ENCODE measurements at regions not wholly inside any gene's neighbourhood (a gene's known extent, or its start where the extent isn't known, plus 50 kb on each side); places are given as distances from the start of the nearest gene placed in this dataset.

- TF ChIP-seq ZNF292 (CRISPR knock-in tag; IDR thresholded peaks at IDR 0.05; ENCODE audit: borderline replicate concordance, low read depth) (no peak), ZBTB25 (CRISPR knock-in tag; IDR thresholded peaks at IDR 0.05) (no peak), CBX5 (CRISPR knock-in tag; IDR thresholded peaks at IDR 0.05; ENCODE audit: borderline replicate concordance) (no peak), NR1H2 (CRISPR knock-in tag; IDR thresholded peaks at IDR 0.05; ENCODE audit: borderline replicate concordance, low read depth) (no peak)
Observed at GRCh38 chr22:22812031-22812905, 75.3 kb upstream of the IGLL5 start (continued).

GRCh38 chr22:22813126-22814075 is 74.2 kb upstream of the IGLL5 start:
- TF ChIP-seq ZNF678 (CRISPR knock-in tag; IDR thresholded peaks at IDR 0.05), result no peak
- TF ChIP-seq ELF4 (CRISPR knock-in tag; IDR thresholded peaks at IDR 0.05; ENCODE audit: borderline replicate concordance), result no peak
- TF ChIP-seq ZNF652 (CRISPR knock-in tag; IDR thresholded peaks at IDR 0.05; ENCODE audit: borderline replicate concordance, low read depth), result no peak
- TF ChIP-seq ATF7 (IDR thresholded peaks at IDR 0.05), result no peak
- no peak for TF ChIP-seq ATF7 (CRISPR knock-in tag; IDR thresholded peaks at IDR 0.05)
- no peak for TF ChIP-seq ETV5 (CRISPR knock-in tag; IDR thresholded peaks at IDR 0.05; ENCODE audit: borderline replicate concordance)
- TF ChIP-seq ARID3A (IDR thresholded peaks at IDR 0.05; ENCODE audit: low read depth, low read length), result no peak
- TF ChIP-seq ZNF362 (CRISPR knock-in tag; IDR thresholded peaks at IDR 0.05; ENCODE audit: borderline replicate concordance), result no peak
- TF ChIP-seq HNF4A (CRISPR knock-in tag; IDR thresholded peaks at IDR 0.05), result no peak
- no peak overlapping the region for H3K27ac ChIP-seq (ENCODE audit: extremely low read length, insufficient read depth, low read length)
- DNase-seq (ENCODE audit: low spot score), result no peak
- no peak overlapping the region for H2AFZ ChIP-seq (ENCODE audit: low read length)
- H3K79me2 ChIP-seq (ENCODE audit: insufficient read depth, low read length), result no peaks in the 10 kb centered on the region
- H3K4me3 ChIP-seq (replicated peaks in 1 of 3; ENCODE audit: insufficient read depth in 1 of 3, low read depth in 2 of 3, low read length in 3 of 3), result no peak overlapping the region
- no peaks in the 10 kb centered on the region for H3K4me1 ChIP-seq (ENCODE audit: insufficient read depth, low read length)
- ChIA-PET POLR2A (no interaction called here), CTCF (ENCODE audit: low intra/inter-chr PET ratio, low total read pairs) (no interaction called here)
- no peaks in the 10 kb centered on the region for H3K9me3 ChIP-seq (ENCODE audit: low read length)
- H4K20me1 ChIP-seq (ENCODE audit: insufficient read depth, low read length), result no peaks in the 10 kb centered on the region; the same call in 1 of the 2 replicates
- in situ Hi-C loops (cut with HindIII; ENCODE audit: extremely low pct_ligation_motif_present, low pct_unique_long_range_greater_than_20kb) (no loop called here), intact Hi-C loops (cut with micrococcal nuclease; ENCODE audit: unreplicated experiment) (no loop called here)
- H3K36me3 ChIP-seq (replicated peaks in 1 of 2; ENCODE audit: control insufficient read depth in 1 of 2, insufficient read depth in 2 of 2, low read length in 2 of 2), result no peaks in the 10 kb centered on the region
- FAIRE-seq, result no peak
- H3K27me3 ChIP-seq (ENCODE audit: control insufficient read depth in 1 of 2, insufficient read depth in 2 of 2, low read length in 2 of 2), result peaks cover 3 to 28% of the 10 kb centered on the region in 2 experiments; a peak in 3 of 5 replicates
- no peak for ATAC-seq
- BruUV-seq (replicated peaks), result no TSS peak
- H3K4me2 ChIP-seq (ENCODE audit: low read depth, low read length), result no peak overlapping the region
- 0% methylated on average over 1 of the region's 3 CpGs for WGBS (ENCODE audit: low lambda C conversion rate)
- H3K9ac ChIP-seq (ENCODE audit: insufficient read depth, low read depth, low read length), result no peak overlapping the region

Measured in HepG2 (cell line).